ENCODE measurements at regions not wholly inside any gene's neighbourhood (a gene's known extent, or its start where the extent isn't known, plus 50 kb on each side); places are given as distances from the start of the nearest gene placed in this dataset.

GRCh38 chr3:69445024-69445423, 59.1 kb upstream of the FRMD4B start:
- Histone ChIP-seq H3K4me1 (no peaks in the 10 kb centered on the region), H3K9me3 (no peaks in the 10 kb centered on the region), H3K4me3 (peak overlapping the region in 2 of 3 donors; percentile 38 to 39), H3K27me3 (no peaks in the 10 kb centered on the region), H3K36me3 (no peaks in the 10 kb centered on the region), H3K27ac (no peak overlapping the region)
- TF ChIP-seq POLR2AphosphoS5 (IDR thresholded peaks at IDR 0.05) (no peak), POLR2A (IDR thresholded peaks at IDR 0.05) (no peak), CTCF (IDR thresholded peaks at IDR 0.05) (no peak)
- no peak for DNase-seq (ENCODE audit: low spot score in 2 of 2)
- intact Hi-C loops (cut with DNase I; ENCODE audit: low total_unique reads), result no loop called here

GRCh38 chr3:69443457-69443920, 57.6 kb upstream of the FRMD4B start:
- H3K27ac ChIP-seq, result no peak overlapping the region
- no peaks in the 10 kb centered on the region for H3K36me3 ChIP-seq
- TF ChIP-seq POLR2A (IDR thresholded peaks at IDR 0.05), result no peak
- TF ChIP-seq CTCF (IDR thresholded peaks at IDR 0.05), result no peak
- no peak for TF ChIP-seq POLR2AphosphoS5 (IDR thresholded peaks at IDR 0.05)
- no peaks in the 10 kb centered on the region for H3K4me1 ChIP-seq
- no peak for DNase-seq (ENCODE audit: low spot score in 2 of 2)
- no peak overlapping the region for H3K4me3 ChIP-seq
- H3K27me3 ChIP-seq, result no peaks in the 10 kb centered on the region
- intact Hi-C loops (cut with DNase I; ENCODE audit: low total_unique reads), result no loop called here
- no peaks in the 10 kb centered on the region for H3K9me3 ChIP-seq

- TF ChIP-seq CTCF (IDR thresholded peaks at IDR 0.05) (no peak), POLR2AphosphoS5 (IDR thresholded peaks at IDR 0.05) (no peak), POLR2A (IDR thresholded peaks at IDR 0.05) (no peak)
- intact Hi-C loops (cut with DNase I; ENCODE audit: low total_unique reads), result no loop called here
- Histone ChIP-seq H3K36me3 (no peaks in the 10 kb centered on the region), H3K27ac (no peak overlapping the region), H3K27me3 (no peaks in the 10 kb centered on the region), H3K4me1 (no peaks in the 10 kb centered on the region), H3K4me3 (no peak overlapping the region), H3K9me3 (no peaks in the 10 kb centered on the region)
- DNase-seq (ENCODE audit: low spot score in 2 of 2), result no peak
Measured at GRCh38 chr3:69442771-69443311, 57.0 kb upstream of the FRMD4B start.

DNA sequence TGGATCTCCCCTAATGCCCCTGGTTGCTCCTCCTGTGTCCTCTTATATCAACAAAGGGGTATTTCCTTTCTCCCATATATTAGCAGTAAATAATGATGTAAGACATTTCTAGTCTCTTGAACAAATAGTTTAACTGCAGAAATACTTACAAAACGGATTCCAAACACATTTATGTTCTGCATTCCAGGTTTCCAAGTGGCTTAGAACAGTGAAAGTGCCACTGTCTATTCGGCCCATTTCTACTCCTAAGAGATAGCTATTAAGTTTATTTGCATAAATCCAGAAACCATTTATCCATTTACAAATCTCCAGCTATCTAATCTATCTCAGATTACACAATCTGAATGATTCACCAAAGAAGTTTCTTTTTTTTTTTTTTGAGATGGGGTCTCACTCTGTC, 55.8 kb upstream of the FRMD4B start:
- intact Hi-C loops (cut with DNase I; ENCODE audit: low total_unique reads), result no loop called here
- no peaks in the 10 kb centered on the region for H3K27me3 ChIP-seq
- no peak overlapping the region for H3K4me3 ChIP-seq
- no peak overlapping the region for H3K27ac ChIP-seq
- DNase-seq (ENCODE audit: low spot score in 2 of 2), result no peak
- TF ChIP-seq POLR2A (IDR thresholded peaks at IDR 0.05), result no peak
- TF ChIP-seq CTCF (IDR thresholded peaks at IDR 0.05), result no peak
- no peak for TF ChIP-seq POLR2AphosphoS5 (IDR thresholded peaks at IDR 0.05)
- H3K4me1 ChIP-seq, result no peaks in the 10 kb centered on the region
- no peaks in the 10 kb centered on the region for H3K36me3 ChIP-seq
- H3K9me3 ChIP-seq, result no peaks in the 10 kb centered on the region

DNA sequence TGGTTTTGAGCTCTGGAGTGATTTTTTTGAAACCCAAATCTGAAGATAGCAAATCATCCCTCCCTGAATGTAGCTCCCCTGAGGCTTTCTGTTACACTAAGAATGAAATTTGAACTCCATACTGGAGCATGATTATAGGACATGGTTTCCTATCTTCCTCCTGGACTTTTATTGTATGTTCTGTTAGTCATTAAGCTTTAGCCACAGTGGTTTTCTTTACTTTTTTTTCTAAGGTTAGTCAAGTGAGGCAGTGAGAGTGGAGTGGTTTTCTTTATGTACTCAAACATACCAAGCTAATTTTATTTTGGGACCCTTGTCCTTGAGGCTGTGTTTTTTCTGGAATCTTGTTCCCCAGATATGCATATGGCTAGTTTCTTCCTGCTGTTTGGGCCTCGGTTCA, 55.2 kb upstream of the FRMD4B start:
- Histone ChIP-seq H3K27ac (no peak overlapping the region), H3K36me3 (no peaks in the 10 kb centered on the region), H3K4me3 (no peak overlapping the region), H3K9me3 (no peaks in the 10 kb centered on the region), H3K4me1 (no peaks in the 10 kb centered on the region), H3K27me3 (no peaks in the 10 kb centered on the region)
- intact Hi-C loops (cut with DNase I; ENCODE audit: low total_unique reads), result no loop called here
- DNase-seq (ENCODE audit: low spot score in 2 of 2), result no peak
- TF ChIP-seq CTCF (IDR thresholded peaks at IDR 0.05), result no peak
- TF ChIP-seq POLR2A (IDR thresholded peaks at IDR 0.05), result no peak
- no peak for TF ChIP-seq POLR2AphosphoS5 (IDR thresholded peaks at IDR 0.05)

Data from breast epithelium (tissue), 4 donors.